ENCODE measurements at regions not wholly inside any gene's neighbourhood (a gene's known extent, or its start where the extent isn't known, plus 50 kb on each side); places are given as distances from the start of the nearest gene placed in this dataset.

- Histone ChIP-seq H3K79me2 (ENCODE audit: control insufficient read depth, insufficient read depth, low read length) (no peaks in the 10 kb centered on the region), H3K9ac (ENCODE audit: control insufficient read depth, extremely low read depth, insufficient read depth, low read length) (no peak overlapping the region), H3K27ac (ENCODE audit: control insufficient read depth, insufficient read depth, low read length) (no peak overlapping the region), H3K9me1 (ENCODE audit: control insufficient read depth, extremely low read depth, insufficient read depth, low read length) (no peaks in the 10 kb centered on the region), H3K4me1 (ENCODE audit: control insufficient read depth, extremely low read depth, insufficient read depth, low read length) (no peaks in the 10 kb centered on the region), H3K4me3 (ENCODE audit: control insufficient read depth in 2 of 3, extremely low read depth in 1 of 3, insufficient read depth in 2 of 3, low read depth in 1 of 3, low read length in 3 of 3) (no peak overlapping the region), H3K36me3 (ENCODE audit: control insufficient read depth in 2 of 2, extremely low read depth in 1 of 2, insufficient read depth in 2 of 2, low read length in 2 of 2) (no peaks in the 10 kb centered on the region), H4K20me1 (ENCODE audit: control insufficient read depth, extremely low read depth, insufficient read depth, low read length) (no peaks in the 10 kb centered on the region), H3K9me3 (ENCODE audit: control insufficient read depth, low read depth, low read length) (no peaks in the 10 kb centered on the region), H2AFZ (ENCODE audit: control insufficient read depth, low read length) (no peak overlapping the region), H3K4me2 (ENCODE audit: control insufficient read depth, extremely low read depth, insufficient read depth, low read depth, low read length) (no peak overlapping the region), H3K27me3 (ENCODE audit: control insufficient read depth, extremely low read depth, insufficient read depth, low read length) (no peaks in the 10 kb centered on the region)
- dilution Hi-C loops (cut with MboI; ENCODE audit: extremely low pct_ligation_motif_present, low sequenced_read_pairs): no loop called here
- TF ChIP-seq CTCF (optimal IDR thresholded peaks at IDR 0.05 in 1 of 3, IDR thresholded peaks at IDR 0.05 in 1 of 3, conservative IDR thresholded peaks at IDR 0.05 in 1 of 3; ENCODE audit: extremely low read depth in 1 of 3, insufficient read depth in 2 of 3, low read length in 3 of 3) (no peak), EZH2 (IDR thresholded peaks at IDR 0.05; ENCODE audit: low read length) (no peak)
- DNase-seq (ENCODE audit: low read depth, low spot score): no peak
- FAIRE-seq: no peak
Observed at GRCh38 chr17:71229070-71229469, 891.8 kb upstream of the SOX9 start.

- Histone ChIP-seq H2AFZ (ENCODE audit: control insufficient read depth, low read length) (no peak overlapping the region), H3K9me1 (ENCODE audit: control insufficient read depth, extremely low read depth, insufficient read depth, low read length) (no peaks in the 10 kb centered on the region), H3K4me3 (ENCODE audit: control insufficient read depth in 2 of 3, extremely low read depth in 1 of 3, insufficient read depth in 2 of 3, low read depth in 1 of 3, low read length in 3 of 3) (no peak overlapping the region), H3K9me3 (ENCODE audit: control insufficient read depth, low read depth, low read length) (no peaks in the 10 kb centered on the region), H3K27me3 (ENCODE audit: control insufficient read depth, extremely low read depth, insufficient read depth, low read length) (no peaks in the 10 kb centered on the region), H3K4me1 (ENCODE audit: control insufficient read depth, extremely low read depth, insufficient read depth, low read length) (peaks cover 2% of the 10 kb centered on the region), H3K9ac (ENCODE audit: control insufficient read depth, extremely low read depth, insufficient read depth, low read length) (no peak overlapping the region), H4K20me1 (ENCODE audit: control insufficient read depth, extremely low read depth, insufficient read depth, low read length) (no peaks in the 10 kb centered on the region), H3K79me2 (ENCODE audit: control insufficient read depth, insufficient read depth, low read length) (no peaks in the 10 kb centered on the region), H3K4me2 (ENCODE audit: control insufficient read depth, extremely low read depth, insufficient read depth, low read depth, low read length) (no peak overlapping the region), H3K36me3 (ENCODE audit: control insufficient read depth in 2 of 2, extremely low read depth in 1 of 2, insufficient read depth in 2 of 2, low read length in 2 of 2) (no peaks in the 10 kb centered on the region), H3K27ac (ENCODE audit: control insufficient read depth, insufficient read depth, low read length) (no peak overlapping the region)
- DNase-seq (ENCODE audit: low read depth, low spot score) (no peak), FAIRE-seq (no peak)
- dilution Hi-C loops (cut with MboI; ENCODE audit: extremely low pct_ligation_motif_present, low sequenced_read_pairs): no loop called here
- no peak for TF ChIP-seq CTCF (optimal IDR thresholded peaks at IDR 0.05 in 1 of 3, IDR thresholded peaks at IDR 0.05 in 1 of 3, conservative IDR thresholded peaks at IDR 0.05 in 1 of 3; ENCODE audit: extremely low read depth in 1 of 3, insufficient read depth in 2 of 3, low read length in 3 of 3)
- TF ChIP-seq EZH2 (IDR thresholded peaks at IDR 0.05; ENCODE audit: low read length): no peak
Observed at GRCh38 chr17:71232801-71233559, 887.8 kb upstream of the SOX9 start.

Data from keratinocyte (primary cell).